ENCODE measurements at regions not wholly inside any gene's neighbourhood (a gene's known extent, or its start where the extent isn't known, plus 50 kb on each side); places are given as distances from the start of the nearest gene placed in this dataset.

- no peak for TF ChIP-seq POLR2AphosphoS5 (IDR thresholded peaks at IDR 0.05; ENCODE audit: borderline replicate concordance, low read depth, low read length)
- TF ChIP-seq EZH2 (IDR thresholded peaks at IDR 0.05), result no peak
- TF ChIP-seq FOXP2 (optimal IDR thresholded peaks at IDR 0.05; ENCODE audit: control extremely low read depth, extremely low read length, insufficient read depth), result no peak
Measured at GRCh38 chrX:43083016-43083415, 305.1 kb upstream of the PPP1R2C start.

All from SK-N-MC (cell line).